Hepatocyte (in vitro differentiated cells): ENCODE measurements at regions not wholly inside any gene's neighbourhood (a gene's known extent, or its start where the extent isn't known, plus 50 kb on each side); places are given as distances from the start of the nearest gene placed in this dataset.

ENCODE experiments used
- DNase-seq: peaks from one replicate; pipeline ENCODE4 v3.0.0-alpha.2; 2016; ENCODE audit warnings: low spot score
- H2AFZ ChIP-seq: fragments of 200-600 bp; sonication (generic); 2 replicates; pipeline ENCODE4 v1.6.0; 2016; ENCODE audit warnings: antibody characterized with exemption, mild to moderate bottlenecking
- H3K27ac ChIP-seq: fragments of 200-600 bp; sonication (generic); 2 replicates; pipeline ENCODE4 v1.5.1; 2016; ENCODE audit warnings: mild to moderate bottlenecking
- H3K27me3 ChIP-seq: fragments of 200-600 bp; sonication (generic); 2 replicates; pipeline ENCODE4 v1.6.1; 2016
- H3K36me3 ChIP-seq: fragments of 200-600 bp; sonication (generic); replicated peaks from 2 replicates; pipeline ENCODE4 v1.5.1; 2016; ENCODE audit warnings: low read depth; ENCODE audit not compliant: insufficient read depth
- H3K4me1 ChIP-seq: fragments of 200-600 bp; sonication (generic); 2 replicates; pipeline ENCODE4 v1.5.1; 2016; ENCODE audit warnings: mild to moderate bottlenecking, moderate library complexity; ENCODE audit not compliant: insufficient read depth
- H3K4me2 ChIP-seq: fragments of 200-600 bp; sonication (generic); 2 replicates; pipeline ENCODE4 v1.6.0; 2016
- H3K4me3 ChIP-seq: fragments of 200-600 bp; sonication (generic); 2 replicates; pipeline ENCODE4 v1.5.1; 2016; ENCODE audit warnings: mild to moderate bottlenecking
- H3K79me2 ChIP-seq: fragments of 200-600 bp; sonication (generic); 2 replicates; pipeline ENCODE4 v1.6.0; 2017; ENCODE audit warnings: mild to moderate bottlenecking
- H3K9me2 ChIP-seq: fragments of 200-600 bp; sonication (generic); replicated peaks from 2 replicates; pipeline ENCODE4 v1.6.0; 2017; ENCODE audit warnings: mild to moderate bottlenecking; ENCODE audit not compliant: insufficient read depth
- H3K9me3 ChIP-seq: fragments of 200-600 bp; sonication (generic); 2 replicates; pipeline ENCODE4 v1.5.1; 2016; ENCODE audit warnings: low read depth, mild to moderate bottlenecking
- H4K20me1 ChIP-seq: fragments of 200-600 bp; sonication (generic); 2 replicates; pipeline ENCODE4 v1.6.0; 2016; ENCODE audit warnings: mild to moderate bottlenecking; ENCODE audit not compliant: insufficient read depth, poor library complexity, severe bottlenecking
- CTCF ChIP-seq: fragments of 200-600 bp; sonication (generic); IDR thresholded peaks from 2 replicates; pipeline ENCODE4 v1.5.1; 2016; ENCODE audit warnings: antibody characterized with exemption, mild to moderate bottlenecking; ENCODE audit not compliant: poor library complexity
- EZH2 ChIP-seq: fragments of 200-600 bp; sonication (generic); IDR thresholded peaks from 2 replicates; pipeline ENCODE4 v1.6.1; 2016; ENCODE audit warnings: antibody characterized with exemption, mild to moderate bottlenecking, borderline replicate concordance
- EZH2phosphoT487 ChIP-seq: fragments of 200-600 bp; sonication (generic); IDR thresholded peaks from one replicate; pipeline ENCODE4 v1.6.1; 2018; ENCODE audit warnings: antibody characterized with exemption, mild to moderate bottlenecking, low read depth, moderate library complexity; ENCODE audit not compliant: unreplicated experiment, severe bottlenecking
- WGBS: methylation state at CpG from one replicate; pipeline ENCODE4 v1.1.6; 2016; ENCODE audit warnings: low lambda C conversion rate; ENCODE audit errors: missing lambda C conversion rate; 5-methylcytosine and 5-hydroxymethylcytosine counted together

GRCh38 chr5:33338336-33339110 lies 102.2 kb upstream of the TARS1 start:
- Histone ChIP-seq H3K27ac (no peak overlapping the region), H4K20me1 (no peaks in the 10 kb centered on the region), H3K4me2 (no peak overlapping the region), H3K9me3 (no peaks in the 10 kb centered on the region), H3K9me2 (no peaks in the 10 kb centered on the region), H2AFZ (no peak overlapping the region), H3K4me1 (no peaks in the 10 kb centered on the region), H3K36me3 (no peaks in the 10 kb centered on the region), H3K79me2 (no peaks in the 10 kb centered on the region), H3K27me3 (no peaks in the 10 kb centered on the region), H3K4me3 (no peak overlapping the region)
- no peak for TF ChIP-seq EZH2
- TF ChIP-seq CTCF: no peak
- TF ChIP-seq EZH2phosphoT487: no peak
- DNase-seq: no peak
- 90% methylated on average over 4 of the region's 4 CpGs for WGBS

GRCh38 chr5:33339413-33339812 lies 101.4 kb upstream of the TARS1 start:
- H3K27me3 ChIP-seq: no peaks in the 10 kb centered on the region
- H2AFZ ChIP-seq: no peak overlapping the region
- no peaks in the 10 kb centered on the region for H3K9me2 ChIP-seq
- TF ChIP-seq EZH2: no peak
- no peak for TF ChIP-seq EZH2phosphoT487
- no peak for TF ChIP-seq CTCF
- H3K4me1 ChIP-seq: no peaks in the 10 kb centered on the region
- no peaks in the 10 kb centered on the region for H3K9me3 ChIP-seq
- no peaks in the 10 kb centered on the region for H3K36me3 ChIP-seq
- no peak overlapping the region for H3K4me3 ChIP-seq
- no peaks in the 10 kb centered on the region for H4K20me1 ChIP-seq
- H3K27ac ChIP-seq: no peak overlapping the region
- H3K79me2 ChIP-seq: no peaks in the 10 kb centered on the region
- DNase-seq: no peak
- H3K4me2 ChIP-seq: no peak overlapping the region

GRCh38 chr5:33340195-33340594 lies 100.6 kb upstream of the TARS1 start:
- 56% methylated on average over 3 of the region's 3 CpGs for WGBS
- Histone ChIP-seq H3K27me3 (no peaks in the 10 kb centered on the region), H3K4me2 (no peak overlapping the region), H3K36me3 (no peaks in the 10 kb centered on the region), H3K4me1 (no peaks in the 10 kb centered on the region), H3K4me3 (no peak overlapping the region), H4K20me1 (no peaks in the 10 kb centered on the region), H2AFZ (no peak overlapping the region), H3K79me2 (no peaks in the 10 kb centered on the region), H3K9me2 (no peaks in the 10 kb centered on the region), H3K27ac (no peak overlapping the region), H3K9me3 (no peaks in the 10 kb centered on the region)
- no peak for TF ChIP-seq CTCF
- TF ChIP-seq EZH2phosphoT487: no peak
- TF ChIP-seq EZH2: no peak
- DNase-seq: no peak

- no peaks in the 10 kb centered on the region for H3K79me2 ChIP-seq
- H3K4me1 ChIP-seq: no peaks in the 10 kb centered on the region
- H4K20me1 ChIP-seq: no peaks in the 10 kb centered on the region
- H3K36me3 ChIP-seq: no peaks in the 10 kb centered on the region
- 80% methylated on average over 4 of the region's 4 CpGs for WGBS
- no peak overlapping the region for H3K4me2 ChIP-seq
- H3K27ac ChIP-seq: no peak overlapping the region
- no peak for DNase-seq
- no peak overlapping the region for H2AFZ ChIP-seq
- no peaks in the 10 kb centered on the region for H3K9me2 ChIP-seq
- no peaks in the 10 kb centered on the region for H3K9me3 ChIP-seq
- H3K27me3 ChIP-seq: no peaks in the 10 kb centered on the region
- no peak overlapping the region for H3K4me3 ChIP-seq
- TF ChIP-seq EZH2phosphoT487 (no peak), EZH2 (no peak), CTCF (no peak)
These were observed 99.4 kb upstream of the TARS1 start for GRCh38 chr5:33341351-33341750.
